ENCODE measurements at regions not wholly inside any gene's neighbourhood (a gene's known extent, or its start where the extent isn't known, plus 50 kb on each side); places are given as distances from the start of the nearest gene placed in this dataset.

DNA sequence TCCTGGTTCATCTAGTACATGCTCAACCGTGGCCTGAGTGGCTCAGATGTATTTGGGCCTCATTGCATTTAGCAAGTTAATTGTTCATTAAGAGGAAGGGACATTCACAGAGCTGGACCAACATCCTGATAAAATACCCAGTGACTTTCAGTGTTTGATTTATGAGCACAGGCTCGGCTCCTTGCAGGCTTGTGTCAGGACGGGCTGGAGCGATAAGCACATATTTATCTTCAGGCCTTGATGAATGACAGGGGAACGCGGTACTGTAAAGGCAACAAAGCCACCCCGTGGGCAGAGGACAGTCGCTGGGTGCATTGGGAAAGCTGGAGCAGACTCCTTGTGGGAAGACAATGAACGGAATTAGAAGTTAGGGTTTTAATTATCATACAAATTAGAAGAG, 548.6 kb upstream of the HS6ST1 start:
- no peak for DNase-seq

DNA sequence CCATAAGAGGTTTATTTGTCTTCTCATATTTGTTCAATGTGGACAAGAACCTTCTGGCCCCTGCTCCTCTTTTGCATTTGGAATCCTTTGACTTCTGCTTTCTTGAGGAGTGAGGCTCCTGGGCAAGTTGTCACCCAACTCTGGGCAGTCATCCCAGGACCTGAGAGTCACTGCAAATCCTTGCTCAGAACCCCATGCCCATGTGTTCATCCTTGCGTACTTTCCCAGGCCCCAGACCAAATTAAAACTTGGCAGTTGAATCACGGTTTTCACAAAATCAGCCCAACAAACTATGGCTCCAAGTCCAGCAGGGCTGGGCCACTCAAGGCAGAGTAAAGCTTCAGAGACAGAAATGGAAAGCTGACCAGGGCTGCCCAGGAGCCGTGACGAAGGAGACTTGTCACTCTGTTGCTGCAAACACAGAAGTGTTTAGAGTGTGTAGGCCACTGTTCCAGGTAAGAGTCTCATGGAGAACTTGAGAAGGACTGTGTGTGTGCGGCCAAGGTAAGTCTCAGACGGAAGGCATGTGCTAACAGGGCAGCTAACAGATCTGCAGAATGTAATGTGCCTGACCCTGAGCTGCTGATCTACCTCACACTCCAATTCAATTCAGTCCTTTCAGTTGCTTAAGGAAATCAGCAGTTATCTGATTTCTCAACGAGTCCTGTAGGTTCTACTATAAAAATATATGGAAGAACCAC, 549.4 kb upstream of the HS6ST1 start:
- DNase-seq: no peak

DNA sequence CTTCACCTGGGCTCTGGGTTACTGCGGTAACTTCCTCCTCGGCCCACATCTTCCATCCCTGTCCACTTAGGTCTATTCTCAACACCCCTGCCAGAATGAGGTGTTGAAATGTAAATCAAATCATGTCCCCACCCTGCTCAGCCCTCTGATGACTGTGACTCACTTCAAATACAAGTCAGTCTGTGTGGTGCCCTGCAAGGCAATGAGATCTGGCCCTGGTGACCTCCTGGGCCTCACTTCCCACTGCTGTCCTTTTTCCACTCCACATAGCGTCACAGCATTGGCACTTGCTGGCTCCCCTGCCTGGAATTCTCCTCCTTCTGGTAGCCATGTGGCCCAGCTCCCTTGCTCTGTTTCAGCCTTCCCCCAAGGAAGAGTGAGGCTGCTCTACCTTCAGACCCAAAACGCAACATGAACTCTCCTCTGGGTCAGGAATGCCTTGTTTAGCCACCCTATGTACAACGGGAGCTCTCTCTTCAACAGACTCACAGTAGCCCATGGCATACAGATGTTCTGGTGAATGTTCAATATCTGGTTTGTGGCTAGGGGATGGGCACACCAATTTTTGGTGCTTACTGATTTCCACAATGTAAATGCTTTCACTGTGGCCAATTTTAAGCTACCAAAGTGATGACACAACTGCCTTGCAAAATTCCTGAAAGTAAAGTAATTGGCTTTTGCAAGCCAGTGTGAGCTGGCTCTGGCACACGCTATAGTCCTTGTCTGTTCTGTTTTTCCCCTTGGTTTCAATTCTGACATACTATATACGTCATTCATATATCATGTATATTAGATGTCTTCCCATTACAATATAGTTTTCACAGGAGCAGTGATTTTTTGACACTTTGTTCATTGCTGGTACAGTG, 550.3 kb upstream of the HS6ST1 start:
- DNase-seq: no peak

DNA sequence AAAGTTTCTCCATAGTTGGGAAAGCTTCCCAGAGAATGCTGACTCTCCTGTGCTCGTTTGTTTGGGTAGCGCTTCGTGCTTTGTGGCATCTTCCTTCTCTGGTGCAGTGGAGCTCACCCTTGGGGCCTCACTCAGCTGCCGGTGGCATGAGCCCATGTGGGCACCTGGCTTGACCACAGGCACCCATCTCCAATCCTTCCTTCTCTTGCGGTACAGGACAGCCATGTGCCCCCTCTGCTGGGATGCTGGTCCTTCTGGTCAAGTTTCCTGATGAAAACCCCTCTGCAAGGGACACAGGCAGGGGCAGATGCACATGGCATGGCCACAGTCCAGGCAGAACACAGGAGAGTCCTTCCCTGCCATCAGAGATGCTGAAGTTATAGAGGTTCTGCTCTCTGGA, 555.9 kb upstream of the HS6ST1 start:
- no peak for DNase-seq

DNA sequence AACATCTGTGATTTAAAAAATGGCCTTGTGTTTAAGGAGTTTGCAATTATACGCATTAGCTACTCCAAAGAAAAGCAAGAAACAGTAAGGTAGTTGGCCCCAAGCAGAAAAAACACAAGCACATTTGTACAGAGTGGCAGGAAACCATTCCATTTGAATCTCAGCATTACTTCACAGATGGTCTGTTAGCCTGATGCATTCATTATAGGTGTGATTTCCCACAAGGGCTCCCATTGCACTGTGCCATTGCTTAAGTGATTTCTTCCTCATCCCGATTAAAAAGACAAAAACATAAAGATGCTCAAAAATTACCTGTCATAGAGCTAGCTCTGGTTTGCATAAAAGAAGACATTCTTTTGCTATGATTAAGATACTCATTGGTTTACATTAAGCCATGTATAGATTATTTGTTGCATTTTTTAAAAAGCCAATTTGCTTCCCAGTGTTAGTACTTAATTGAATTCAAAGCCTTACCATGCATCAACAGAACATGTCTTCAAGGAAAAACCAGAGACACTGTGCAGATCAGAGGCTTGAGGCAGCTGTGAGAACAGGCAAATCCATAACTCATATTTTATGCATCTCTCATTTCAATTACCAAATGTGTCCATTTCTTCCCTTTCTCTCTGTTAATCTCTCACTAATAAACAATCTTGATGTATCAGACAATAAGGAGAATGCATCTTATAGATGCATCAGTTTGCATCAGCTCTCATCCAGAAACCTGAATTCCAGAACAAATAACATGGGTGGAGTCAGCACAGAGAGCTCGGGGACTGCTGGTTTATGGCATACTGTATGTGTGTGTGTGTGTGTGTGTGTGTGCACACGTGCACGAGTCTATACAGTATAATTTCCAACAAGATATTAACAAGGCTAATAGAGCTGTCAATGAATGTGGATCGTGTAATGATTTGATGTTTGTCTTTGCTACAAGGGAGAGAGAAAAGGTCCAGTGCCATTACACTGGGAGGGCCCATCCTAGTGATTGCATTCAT, 558.6 kb upstream of the HS6ST1 start:
- DNase-seq: no peak

DNA sequence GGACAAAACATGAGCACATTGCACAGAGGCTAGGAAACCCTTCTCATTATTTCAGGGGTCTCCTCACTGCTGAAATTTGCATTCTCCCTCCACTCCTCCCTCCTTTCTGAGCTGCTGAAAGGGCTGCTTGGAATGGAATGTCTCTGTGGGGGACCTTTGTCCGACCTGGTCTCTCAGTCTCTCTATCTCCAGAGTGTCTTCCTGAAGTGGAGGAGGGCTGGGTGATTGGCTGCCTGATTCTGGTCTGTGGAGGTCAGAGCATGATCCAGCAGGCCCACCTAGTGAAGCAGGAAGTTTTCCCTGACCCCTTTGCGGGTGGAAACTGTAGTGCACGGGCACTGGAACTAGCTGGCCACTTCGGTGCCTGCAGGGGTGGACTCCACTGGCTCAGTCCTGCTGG, 560.5 kb upstream of the HS6ST1 start:
- no peak for DNase-seq

DNA sequence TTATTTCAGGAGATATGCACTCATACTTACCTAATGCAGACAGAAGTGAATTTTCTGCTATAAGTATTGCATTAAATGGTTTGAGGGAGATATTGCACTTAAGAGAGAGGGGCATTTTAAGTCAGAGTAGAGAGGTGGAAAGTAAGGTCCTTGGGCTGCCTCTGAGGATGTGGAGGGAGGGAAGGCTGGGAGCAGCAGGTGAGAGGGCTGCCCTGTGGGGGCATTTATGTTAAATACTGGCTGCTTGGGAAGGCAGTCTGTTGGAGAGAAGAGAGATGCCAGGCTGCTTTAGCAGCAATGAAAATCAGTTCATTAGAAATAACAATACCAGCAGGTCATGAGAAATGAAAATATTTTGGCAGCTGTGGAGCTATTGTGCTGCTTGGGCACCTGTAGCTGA, 576.2 kb upstream of the HS6ST1 start:
- no peak for DNase-seq

DNA sequence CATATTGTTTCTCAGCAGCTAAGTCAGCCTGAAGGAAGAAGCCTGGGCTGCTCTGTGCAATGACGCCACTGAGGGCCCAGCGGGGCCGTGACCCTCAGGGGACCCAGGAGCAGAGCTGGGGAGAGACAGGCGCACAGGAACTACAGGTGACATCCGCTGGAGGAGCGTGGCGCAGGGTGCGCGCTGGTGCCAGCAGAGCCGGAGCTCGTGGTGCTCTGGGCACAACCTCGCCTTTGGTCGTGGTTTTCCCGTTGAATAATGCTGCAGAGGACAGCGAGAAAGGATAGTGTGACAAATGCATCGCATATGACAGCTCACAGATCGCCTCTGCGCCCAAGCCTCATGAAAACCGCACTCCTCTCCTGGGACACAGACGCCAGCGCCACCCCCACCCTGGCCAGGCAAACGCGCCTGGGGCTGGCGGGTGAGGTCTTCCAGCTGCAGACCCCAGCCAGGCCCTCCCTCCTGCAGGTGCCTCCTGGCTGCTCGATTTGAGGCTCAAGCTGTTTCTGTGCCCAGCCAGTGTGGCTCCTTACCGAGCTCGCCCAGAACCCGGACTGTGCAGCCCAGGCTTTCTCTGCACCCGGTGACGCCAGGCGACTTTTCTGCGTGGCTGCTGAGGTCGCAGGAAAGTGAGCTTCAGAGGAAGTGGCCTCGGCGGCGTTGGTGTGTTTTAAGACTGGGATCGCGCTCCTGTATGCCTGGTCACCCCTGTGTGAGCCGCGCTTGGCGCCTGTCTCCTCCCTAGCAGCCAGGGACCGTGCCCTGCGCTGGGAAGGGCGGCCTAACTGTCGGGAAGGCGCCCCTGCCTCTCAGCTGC, 583.1 kb upstream of the HS6ST1 start:
- DNase-seq: no peak

DNA sequence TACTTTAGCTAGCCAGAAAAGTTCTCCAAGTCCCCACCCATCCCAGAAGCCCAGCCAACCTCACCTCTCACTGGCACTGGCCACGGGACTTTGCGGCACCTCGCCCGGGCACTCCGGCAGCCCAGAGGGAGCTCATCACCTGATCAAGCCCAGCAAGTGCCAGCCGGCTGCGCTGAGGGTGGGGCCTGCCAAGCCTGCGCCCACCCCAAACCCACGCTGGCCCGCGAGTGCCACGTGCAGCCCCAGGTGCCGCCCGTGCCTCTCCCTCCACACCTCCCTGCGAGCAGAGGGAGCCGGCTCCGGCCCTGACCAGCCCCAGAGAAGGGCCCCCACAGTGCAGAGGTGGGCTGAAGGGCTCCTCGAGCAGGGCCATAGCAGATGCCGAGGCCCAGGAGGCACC, 585.0 kb upstream of the HS6ST1 start:
- DNase-seq: no peak

DNA sequence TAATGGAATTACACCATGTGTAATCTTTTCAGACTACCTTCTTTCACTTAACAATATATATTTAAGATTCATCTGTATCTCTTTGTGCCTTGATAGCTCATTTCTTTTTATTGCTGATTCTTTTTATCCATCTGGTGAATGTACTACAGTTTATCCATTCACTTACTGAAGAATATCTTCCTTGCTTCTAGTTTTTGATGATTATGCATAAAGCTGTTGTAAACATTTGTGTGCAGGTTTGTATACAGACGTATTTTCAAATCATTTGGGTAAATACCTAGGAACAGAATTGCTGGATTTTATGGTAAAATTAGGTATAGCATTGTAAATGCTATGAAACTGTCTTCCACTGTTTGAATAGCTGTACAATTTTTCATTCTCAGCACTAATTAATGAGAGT, 592.6 kb upstream of the HS6ST1 start:
- DNase-seq: no peak

DNA sequence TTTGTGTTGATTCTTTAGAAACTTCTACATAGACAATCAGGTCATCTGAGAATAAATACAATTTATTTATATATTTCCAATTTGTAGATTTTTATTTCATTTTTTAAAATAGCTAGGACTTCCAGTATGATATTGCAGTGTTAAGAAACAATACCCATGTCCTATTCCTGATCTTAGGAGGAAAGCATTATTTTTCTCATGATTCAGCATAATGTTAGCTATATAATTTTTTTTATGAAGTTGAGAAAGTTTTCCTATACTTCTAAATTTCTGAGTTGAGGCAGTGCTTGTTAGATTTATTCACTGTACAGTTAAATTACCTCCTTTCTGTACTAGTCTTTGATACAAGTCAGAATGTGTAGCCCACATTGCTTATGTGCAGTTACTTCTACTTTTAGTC, 595.7 kb upstream of the HS6ST1 start:
- DNase-seq: no peak

DNA sequence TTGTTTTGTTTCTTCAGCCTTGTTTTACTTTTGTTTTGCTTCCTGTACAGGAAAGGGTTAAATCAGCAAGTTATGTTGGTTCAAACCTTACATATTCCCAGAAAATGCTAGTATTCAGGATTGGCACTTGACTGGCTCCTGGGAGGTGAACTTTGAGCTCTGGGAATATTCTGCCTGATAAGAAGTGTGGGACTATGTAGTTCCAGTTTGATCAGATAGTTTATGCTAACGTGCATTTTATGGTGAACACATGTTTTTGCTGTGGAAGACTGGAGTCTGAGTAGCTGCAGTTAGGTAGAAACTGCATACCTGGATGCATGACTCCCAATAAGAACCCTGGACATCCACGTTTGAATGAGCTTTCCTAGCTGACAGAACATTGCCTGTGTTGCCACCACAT, 603.1 kb upstream of the HS6ST1 start:
- no peak for DNase-seq

DNA sequence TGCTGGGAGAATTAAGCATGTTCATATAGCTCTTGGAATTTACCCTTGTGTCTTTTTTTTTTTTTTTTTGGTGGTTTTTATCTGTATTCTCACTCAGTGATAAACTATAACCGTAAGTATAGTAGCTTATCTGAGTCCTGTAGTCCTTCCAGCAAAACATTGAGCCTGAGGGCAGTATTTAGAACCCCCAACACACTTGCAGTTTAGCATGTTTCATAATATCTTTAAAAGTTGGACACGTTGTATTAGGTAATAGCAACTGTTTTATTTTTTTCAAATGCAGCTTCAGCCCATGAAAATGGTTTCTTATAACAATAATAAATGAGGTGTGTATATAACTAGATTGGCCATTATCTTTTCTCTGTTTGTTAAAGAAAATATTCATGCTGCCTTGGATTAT, 603.5 kb upstream of the HS6ST1 start:
- no peak for DNase-seq

DNA sequence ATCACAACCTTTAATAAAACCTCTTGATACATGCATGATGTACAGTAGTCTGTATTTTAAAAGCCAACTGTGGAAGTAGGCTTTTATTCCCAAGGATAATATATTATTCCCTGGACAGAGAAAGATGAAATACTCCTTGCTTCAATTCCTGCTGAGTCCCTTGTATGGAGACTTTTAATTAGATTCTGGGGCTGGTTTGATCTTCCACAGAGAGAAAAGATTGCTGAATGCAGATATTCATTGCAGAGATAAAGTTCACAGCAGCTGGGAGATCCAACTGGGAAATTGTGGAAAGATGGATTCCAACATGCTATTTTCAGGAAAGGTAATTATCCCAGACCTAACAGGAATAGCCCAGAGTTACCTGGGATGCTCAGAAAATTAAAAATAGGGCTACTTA, 607.0 kb upstream of the HS6ST1 start:
- no peak for DNase-seq

DNA sequence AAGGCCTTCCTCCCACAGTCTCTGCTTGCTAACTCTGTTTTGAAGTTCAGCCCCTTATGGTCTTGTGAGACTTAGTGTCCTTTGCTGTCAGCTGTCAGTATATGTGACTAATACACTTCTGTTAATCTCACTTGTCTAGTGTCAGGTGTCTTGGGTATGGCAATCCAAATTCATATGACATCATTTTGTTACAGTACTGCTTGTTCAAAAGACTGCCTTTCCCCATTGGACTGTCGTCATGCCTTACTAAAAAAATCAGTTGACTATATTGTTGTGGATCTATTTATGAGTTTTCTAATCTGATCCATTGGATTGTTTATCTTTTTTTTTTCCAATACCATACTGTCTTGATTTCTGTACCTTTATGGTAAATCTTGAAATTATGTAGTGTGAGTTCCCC, 611.4 kb upstream of the HS6ST1 start:
- no peak for DNase-seq

DNA sequence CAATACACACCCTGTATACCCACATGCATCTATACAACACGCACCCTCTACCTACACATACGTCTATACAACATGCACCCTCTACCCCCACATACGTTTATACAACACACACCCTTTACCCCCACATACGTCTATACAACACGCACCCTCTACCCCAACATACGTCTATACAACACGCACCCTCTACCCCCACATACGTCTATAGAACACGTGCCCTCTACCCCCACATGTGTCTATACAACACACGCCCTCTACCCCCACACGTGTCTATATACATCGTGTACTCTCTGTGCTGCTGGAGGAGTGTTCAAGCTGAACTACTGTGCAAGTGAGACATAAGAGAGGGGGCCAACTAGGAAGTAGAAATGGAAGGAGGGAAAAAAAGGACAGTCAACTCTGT, 621.7 kb upstream of the HS6ST1 start:
- DNase-seq: no peak

DNA sequence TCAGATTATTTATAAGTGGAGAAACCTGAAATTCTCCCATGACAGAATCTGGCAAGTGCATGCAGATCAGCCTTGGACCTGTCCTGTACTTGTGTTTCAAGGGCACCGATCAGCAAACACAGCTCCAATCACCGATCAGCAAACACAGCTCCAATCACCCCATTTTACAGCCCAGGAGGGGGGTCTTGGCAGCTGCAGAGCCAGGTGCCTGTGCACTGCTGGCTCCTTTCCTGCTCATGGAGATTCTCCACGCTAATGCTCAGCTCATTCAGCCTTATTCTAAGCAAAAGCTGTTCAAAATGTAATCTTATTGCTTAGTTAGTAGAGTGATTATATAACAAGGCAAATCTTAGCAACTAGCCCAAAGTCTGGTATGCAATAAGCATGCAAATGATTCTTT, 623.1 kb upstream of the HS6ST1 start:
- DNase-seq: no peak

DNA sequence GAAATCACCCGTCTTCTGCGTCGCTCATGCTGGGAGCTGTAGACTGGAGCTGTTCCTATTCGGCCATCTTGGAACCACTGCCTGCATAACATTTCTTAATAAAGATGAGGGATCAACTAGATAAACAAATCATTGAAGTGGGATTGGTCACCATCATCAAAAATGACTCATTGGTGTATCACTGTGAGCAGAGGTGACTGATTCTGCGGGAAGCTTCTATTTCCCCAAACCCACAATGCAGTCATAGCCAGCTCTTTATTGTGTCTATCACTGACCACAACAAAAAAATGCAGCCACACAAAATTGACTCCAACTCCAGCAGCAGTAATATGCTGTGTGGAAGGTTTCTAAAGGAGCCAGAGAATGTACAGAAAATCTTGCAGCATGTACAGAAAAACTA, 630.7 kb upstream of the HS6ST1 start:
- no peak for DNase-seq

DNA sequence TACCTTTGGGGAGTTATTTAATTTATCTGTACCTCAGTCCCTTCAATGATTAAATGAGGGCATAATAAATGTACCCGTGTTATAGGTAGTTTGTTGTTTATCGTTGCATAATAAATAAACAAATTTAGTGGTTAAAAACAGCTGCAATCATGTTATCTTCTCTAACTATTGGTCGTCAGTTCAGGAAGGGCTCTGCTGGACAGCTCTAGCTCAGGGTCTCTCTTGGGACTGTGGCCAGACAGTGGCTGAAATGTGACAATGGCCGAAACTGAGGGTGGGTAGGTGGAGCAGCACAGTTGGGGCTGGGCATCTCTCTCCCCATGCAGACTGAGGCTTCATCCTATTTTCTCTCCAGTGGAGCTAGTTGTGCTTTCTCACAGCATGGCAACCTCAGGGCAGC, 632.1 kb upstream of the HS6ST1 start:
- DNase-seq: no peak

DNA sequence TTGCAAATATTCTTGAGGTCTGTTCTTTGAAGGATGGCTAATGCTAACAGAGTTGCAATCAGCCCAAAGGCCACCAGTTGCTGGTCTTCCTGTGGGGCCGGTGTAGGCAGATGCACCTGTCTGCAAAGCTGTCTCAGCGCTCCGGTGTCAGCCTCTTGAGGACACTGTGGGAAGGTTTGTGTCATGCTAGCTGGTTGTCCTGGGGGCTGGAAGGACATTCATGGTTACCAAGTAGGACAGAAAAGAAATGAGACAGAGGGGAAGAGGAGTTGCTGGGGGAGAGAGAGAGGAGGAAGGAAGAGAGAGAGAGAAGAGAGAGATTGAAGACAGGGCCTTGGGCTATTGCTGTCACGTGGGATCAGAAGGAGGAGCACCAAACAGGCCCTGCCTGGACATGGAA, 639.6 kb upstream of the HS6ST1 start:
- no peak for DNase-seq

DNA sequence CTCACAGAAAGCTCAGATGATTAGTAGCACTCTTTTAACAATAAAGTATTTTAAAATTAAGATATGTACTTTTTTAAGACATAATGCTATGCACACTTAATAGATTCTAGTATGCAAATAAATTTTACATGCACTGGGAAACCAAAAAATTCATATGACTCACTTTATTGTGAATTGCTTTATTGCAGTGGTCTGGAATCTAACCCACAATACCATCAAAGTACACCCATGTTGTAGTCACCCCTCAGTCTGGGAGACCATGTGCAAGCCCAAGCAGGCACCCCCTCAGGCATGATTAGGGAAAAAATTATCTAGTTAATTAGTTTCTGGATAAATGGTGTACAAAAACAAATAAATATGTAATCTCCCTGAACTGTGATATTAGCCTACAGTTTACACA, 649.0 kb upstream of the HS6ST1 start:
- no peak for DNase-seq

DNA sequence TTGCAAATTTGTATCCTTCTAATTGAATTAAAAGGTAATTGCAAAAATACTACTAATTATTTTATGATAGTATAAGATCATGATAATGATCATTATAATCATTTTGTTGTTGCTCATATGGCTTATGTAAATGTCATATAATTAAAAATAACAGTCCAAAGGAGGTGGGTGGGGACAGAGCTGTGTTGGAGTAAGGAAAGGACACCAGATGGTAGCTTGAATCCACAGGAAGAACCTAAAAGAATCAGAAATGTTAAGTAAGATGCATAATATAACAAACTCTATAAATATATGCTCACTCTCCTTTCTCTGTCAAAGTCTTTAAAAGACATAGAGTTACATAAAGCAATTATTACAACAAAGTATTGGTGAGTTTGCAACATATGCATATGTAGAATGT, 650.7 kb upstream of the HS6ST1 start:
- DNase-seq: no peak

Data from NCI-H2171 treated with DMSO at 0.1 percent for 48 hours (cell line).